ENCODE measurements at regions not wholly inside any gene's neighbourhood (a gene's known extent, or its start where the extent isn't known, plus 50 kb on each side); places are given as distances from the start of the nearest gene placed in this dataset.

DNA sequence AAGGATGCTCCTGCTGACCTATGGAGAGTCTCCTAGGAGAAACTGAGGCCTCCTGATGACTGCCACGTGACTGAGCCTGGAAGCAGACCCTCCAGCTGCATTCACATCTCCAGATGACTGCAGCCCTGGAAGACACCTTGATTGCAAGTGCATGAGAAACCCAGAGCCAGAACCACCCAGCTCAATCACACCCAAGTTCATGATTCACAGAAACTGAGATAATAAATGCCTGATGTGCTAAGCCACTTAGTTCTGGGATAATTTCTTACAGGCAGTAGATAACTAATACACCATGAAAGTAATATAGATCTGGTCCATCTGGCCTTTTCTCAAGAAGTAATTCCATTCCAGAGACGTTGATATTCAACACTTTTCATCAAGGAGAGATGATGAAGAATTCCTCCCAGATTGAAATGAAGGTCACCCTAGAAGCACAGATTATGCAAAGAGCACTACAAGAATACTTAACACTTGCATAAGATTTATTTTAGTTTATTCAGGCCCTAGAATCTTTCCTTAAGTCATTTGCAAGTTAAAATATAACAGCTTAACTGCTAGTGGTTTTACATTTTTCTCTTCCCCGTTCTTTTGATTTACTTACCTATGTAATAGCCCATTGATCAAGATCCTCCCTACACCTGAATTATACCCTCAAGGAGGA is 208.2 kb upstream of the INHBA start:
- no peak for DNase-seq (ENCODE audit: low spot score)

DNA sequence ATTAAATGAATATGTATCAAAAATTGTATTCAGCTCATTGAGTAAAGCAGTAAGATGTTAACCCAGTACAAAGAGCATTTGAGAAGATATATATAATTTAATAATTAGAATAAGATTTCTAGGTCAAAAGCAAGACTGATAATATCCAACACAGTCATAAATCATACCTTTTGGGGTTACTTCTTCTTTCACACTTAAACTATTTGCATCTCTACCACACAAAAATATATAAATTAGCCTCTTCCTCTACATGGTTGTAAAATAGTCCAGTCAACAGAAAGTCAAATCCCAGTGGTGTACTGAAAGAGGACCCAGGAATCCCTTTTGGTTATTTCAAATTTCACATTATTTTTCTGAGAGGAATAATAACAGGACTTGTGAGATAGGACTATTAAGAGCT is 204.6 kb upstream of the INHBA start:
- DNase-seq (ENCODE audit: low spot score): no peak

DNA sequence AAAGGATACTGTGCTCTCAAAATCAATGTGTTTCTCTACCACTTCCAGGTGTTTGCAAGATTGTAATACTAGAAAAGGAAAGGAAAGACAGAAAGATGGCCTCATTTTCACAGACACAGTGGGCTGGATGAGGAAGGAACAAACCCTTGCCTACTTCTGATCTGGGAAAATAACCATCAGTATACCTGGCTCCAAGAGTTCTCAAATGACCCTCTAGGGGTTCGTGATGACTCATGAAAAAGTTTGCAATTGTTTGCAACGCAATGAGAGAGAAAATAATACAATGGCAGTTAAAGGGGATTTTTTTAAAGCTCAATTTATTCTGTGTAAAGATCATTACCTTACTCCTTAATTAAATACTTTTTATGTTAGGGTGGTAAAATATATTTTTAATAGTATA is 197.6 kb upstream of the INHBA start:
- DNase-seq (ENCODE audit: low spot score): no peak

DNA sequence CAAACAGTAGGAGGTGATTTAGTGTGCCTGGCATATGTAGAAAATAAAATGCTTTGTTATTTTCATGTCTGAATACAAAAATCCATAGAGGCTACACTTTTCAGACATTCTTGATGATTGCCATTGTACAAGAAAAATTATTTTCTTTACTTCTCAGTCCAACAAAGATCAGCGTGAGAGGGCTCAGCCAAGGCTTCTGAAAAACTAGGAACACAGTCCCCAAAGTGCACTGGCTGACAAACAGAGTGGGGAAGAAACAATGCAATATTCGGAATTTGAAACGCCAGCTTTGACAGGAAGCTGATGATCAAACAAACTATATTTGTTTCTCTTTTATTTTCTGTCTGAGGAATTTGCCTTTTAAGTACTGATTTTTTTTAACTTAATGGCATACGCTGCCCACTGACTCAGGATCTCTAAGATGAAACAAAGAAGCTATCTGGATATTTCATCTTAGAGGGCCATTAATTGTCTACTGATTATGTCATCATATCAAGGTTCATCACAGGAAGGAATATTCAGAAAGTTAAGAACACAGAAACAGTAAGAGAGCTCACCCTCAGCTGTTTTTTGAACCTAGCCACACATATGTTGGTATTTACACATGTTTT is 197.0 kb upstream of the INHBA start:
- no peak for DNase-seq (ENCODE audit: low spot score)

DNA sequence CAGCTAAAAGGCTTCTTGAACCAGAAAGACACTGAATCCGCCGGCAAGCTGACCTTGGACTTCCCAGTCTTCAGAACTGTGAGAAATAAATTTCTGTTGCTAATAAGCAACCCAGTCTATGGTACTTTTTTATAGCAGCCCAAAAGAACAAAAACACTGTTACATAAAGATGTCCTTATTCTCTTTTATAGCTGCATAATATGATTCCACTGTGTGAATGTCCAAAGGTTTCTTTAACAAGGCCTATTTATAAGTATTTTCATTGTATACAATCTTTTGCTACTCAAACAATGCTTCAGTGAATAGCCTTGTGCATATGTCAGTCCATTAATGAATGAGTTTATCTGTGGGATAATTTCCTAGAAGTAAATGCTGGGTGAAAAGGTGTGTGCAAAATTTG is 190.8 kb upstream of the INHBA start:
- no peak for DNase-seq (ENCODE audit: low spot score)

DNA sequence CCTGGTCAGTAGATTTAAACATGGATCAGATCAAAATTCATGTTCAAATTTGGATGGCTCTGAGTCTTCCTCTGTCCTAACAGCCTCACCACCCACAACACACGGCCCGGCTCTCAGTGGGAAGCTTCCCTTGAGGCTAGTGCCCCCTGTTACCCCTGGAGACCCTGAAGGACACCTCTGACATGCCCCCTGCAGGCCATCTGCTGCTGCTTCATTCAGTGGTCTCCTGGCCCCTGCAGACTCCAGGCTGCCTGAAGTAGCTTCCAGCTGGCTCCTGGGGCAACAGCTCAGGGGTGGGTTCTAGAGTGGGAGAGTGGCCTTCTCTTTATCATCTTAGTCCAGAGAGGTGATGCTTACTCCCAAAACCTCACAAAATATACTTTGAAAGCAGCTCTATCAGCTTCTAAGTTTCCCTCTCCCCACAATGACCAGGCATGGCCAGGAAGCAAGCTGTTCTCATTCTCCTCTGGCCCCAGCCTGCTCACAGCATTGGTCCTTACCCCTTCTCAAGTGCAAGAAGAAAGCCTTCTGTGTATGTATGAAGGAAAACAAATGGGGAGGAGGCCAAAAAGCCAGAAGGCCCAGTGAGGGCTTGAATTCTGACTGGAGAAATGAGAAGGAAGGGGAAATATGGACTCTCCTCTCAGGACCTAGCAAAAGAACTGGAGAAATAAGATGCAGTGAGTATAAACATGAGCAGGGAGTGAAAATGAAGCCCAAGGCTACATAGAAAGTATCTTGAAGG is 189.6 kb upstream of the INHBA start:
- peak; percentile 42 for DNase-seq (ENCODE audit: low spot score)

DNA sequence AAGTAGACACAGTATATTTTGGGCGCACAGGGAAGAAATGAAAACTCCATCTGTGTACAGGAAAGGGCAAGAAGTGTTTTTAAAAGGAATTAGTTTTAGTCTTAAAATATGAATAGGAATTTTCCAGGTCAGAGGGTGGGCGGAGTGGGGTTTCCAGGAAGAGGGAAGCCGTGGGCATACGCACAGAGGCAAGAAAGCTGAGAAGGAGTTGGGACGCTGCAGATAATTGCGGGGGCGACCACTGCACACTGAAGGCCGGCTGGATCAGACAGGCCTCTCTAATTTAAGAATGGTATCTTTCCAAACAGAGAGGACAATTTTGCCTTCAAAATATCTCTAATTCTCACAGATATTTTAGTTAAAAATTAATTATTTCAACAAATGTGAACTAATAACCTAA is 189.1 kb upstream of the INHBA start:
- DNase-seq (ENCODE audit: low spot score): no peak

DNA sequence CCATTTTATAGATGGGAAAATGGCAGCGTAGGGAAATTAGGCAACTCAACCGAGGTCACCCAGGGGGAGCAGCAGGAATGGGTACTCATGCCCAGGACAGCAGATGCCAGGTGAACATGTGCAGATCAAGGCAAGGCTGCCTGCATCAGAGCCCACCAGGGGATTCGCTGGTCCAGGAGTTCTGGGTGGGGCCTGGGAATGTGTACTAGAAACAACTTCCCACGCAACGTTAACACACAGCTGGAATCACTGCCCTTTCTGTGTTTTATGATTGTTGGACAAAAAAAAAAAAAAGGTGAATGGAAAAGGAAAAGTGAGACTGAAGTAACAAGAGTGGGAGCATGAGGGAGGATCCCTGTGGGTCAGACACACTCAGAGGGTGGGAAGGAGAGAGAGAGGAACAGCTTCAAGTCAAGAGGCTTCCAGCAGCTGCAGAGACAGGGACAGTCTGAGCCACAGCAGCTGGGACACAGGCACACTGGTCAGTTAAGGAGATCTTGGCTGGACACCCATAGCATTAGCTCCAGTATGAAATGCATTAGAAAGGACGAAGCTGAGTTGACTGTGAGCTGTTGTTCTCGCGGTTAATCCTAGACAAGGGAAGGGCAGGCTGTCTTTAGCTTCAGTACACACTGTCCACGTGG is 187.9 kb upstream of the INHBA start:
- DNase-seq (ENCODE audit: low spot score): no peak

DNA sequence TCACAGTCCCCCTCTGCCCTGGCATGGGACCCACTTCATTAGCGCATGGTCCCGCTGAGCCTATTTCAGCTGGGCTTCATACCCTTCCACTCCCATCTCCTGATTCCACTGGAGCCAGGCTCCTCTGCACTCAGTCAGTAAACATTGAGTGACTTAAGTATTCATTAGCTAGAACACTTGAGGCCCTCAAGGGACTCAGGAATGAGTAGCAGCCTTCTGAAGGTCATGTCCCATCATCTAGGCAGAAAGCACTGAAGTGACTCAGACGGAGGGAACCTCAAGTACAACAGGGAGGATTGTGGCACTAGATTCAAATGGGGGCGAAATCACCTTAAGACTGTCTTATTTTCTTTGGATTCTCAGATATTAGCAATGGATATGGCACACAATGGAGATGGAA is 186.6 kb upstream of the INHBA start:
- DNase-seq (ENCODE audit: low spot score): no peak

DNA sequence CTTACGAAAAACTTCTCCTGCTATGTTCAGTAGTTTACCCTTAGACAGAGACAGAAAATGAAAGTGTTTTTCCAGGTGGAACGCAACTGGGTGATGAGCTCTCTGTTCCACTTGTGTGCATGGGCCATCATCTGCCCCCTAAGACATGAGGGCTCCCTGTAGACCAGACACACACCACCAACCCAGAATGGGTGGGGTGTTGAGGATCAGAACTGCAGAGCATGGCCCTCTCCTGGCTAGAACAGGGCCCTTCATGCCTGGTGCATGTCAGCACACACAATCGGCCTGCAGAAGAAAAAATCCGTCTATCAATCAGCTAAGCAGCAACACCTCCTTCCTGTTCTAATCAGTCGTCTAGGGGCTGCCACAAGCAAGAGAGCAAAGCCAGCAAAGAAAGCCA is 186.2 kb upstream of the INHBA start:
- no peak for DNase-seq (ENCODE audit: low spot score)

DNA sequence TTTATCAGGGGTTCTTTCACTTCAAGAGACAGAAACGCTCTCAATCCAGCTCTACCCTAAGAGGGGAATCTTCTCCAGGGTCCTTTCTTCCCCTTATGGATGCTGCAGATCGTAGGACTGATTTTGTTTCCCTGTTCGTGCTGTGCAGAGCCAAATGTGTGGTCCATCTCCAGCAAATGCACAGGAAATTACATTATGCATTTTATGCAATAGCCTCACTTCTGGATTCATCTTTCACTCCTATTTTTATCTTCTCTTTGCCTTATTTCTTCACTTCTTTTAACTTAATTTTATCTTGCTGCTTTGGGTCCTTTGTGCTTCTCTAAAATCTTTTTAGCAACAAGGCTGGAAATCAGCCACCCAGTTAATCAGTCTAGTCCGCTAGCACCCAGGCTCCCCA is 184.5 kb upstream of the INHBA start:
- peak; percentile 50 for DNase-seq (ENCODE audit: low spot score)

DNA sequence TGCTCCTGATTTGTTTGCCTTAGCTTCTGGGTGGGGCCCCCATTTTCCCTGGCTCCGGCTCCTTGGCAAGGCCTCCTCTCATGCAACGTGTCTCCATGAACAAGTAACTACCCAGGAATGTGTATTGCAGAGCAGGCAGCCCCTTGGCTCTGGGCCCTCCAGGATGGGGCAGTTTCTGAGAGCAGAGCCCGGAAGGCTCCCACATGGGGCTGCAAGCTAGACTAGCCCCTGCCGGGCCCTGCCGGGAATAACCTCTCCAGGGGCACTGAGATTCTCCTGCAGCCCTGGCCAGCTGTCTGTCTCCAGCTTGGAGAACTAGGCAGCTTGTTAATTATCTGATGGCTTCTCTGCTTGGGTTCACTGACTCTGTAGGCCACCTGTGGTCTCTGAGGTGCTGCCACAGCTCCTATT is 184.0 kb upstream of the INHBA start:
- DNase-seq (ENCODE audit: low spot score): peak; percentile 69

DNA sequence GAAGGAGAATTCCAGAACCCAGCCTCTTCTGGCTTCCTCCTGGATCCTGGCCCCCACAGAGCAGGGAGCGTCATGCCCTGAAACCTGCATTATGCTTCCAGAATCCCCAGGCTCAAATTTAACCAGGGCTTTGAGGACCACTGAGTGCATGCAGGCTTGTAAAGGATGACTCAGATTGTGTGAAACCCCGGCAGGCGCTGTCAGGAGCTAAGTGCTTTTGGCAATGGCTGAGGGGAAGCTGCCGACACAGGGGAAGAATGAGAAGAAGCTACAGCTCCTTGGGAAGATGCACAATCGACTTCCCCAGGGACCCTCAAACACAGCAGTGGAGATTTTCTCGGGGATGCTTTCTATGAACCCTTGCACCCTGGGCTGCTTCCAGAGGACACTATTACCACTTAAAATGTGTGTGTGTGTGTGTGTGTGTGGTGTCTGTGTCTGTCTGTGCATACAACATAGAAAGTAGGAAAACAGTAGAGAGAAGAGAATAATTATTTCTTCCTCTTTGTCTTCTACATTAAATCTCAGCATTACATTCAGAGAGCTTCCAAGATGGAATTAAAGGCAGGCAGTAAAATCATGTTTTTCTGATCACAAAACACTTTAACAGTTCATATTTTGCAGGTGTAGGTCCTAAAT is 183.5 kb upstream of the INHBA start:
- no peak for DNase-seq (ENCODE audit: low spot score)

DNA sequence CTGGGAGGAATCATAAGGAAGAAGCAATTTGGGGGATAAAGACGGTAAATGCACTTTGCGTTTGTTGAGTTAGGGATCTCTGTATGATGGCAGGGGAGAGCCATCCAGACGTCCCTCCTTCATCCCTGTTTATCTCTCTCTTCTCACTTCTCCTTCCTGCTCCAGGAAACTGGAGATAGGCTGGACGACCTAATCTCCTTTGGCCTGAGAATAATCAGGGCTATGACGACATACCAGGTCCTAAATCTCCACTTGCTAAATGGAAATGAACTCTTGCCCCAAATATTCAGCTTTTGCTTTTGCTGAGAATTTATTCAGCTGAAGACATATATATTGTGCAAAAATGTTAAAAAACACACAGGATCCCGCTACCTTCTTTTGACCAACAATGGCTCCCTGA is 182.9 kb upstream of the INHBA start:
- no peak for DNase-seq (ENCODE audit: low spot score)

DNA sequence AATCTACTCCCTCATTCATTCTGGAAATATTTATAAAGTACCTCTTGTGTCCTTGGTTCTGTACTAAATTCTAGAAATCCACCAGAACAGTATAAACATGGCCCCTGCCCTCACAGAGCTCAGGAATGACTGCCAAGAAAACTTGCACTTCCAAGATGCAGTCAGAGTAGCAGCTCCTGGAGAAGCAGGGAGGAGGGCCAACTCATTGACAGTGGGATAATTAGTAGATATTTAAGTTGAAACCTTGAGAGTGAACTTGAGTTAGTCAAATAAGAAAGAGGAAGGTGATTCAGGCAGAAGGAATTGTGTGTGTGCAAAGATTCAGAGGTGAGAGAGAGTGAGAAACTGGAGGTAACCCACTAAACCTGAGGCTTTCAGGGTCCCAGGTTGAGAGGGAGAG is 182.2 kb upstream of the INHBA start:
- no peak for DNase-seq (ENCODE audit: low spot score)

DNA sequence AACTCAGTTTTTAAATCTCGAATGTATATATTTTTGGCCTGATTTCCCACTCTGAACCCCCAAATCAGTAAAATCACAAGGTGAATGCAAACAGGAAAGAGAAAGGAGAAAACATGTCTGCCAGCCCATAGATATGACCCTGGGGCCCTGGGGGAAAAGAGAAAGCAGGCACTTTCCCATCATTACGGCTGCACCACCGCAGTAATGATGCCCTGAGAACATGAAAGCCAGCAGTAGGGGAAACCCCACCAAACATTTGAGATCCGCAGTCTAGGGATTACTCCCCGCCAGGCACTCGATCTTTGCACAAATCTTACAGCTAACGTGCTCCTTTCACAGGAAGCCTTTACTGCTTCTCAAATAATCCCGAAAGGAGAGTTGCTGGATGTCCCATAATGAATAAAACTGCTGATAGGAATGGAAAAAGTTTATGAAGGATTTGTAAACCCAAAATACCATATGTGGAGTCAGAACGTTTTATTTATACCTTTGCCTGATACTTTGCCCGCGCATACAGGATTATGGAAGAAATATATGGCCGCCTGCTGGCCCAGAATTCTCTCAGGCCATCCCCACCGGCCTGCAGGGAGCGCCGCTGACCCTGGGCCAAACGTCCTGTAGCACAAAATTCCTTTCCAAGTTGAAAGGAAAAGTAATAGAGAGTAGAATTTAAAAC is 180.0 kb upstream of the INHBA start:
- DNase-seq (ENCODE audit: low spot score): no peak

DNA sequence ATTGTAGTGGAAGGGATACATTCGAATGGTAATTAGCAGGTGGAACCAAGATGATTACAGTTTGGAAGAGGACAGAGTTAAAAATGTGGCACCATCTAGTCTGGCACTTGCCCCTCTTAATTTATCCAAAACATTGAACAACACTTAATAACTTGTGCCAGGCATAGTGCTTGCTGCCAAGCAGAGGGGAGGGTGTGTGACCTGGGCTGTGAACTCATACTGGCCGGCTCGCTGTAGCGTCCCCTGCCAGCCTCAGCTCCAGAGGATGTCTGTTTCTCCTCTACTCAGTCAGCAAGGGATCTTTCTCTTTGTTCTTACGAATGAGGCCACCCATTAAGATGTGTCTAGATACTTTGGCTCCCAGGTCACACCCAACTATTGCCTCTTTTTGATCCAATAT is 179.4 kb upstream of the INHBA start:
- no peak for DNase-seq (ENCODE audit: low spot score)

DNA sequence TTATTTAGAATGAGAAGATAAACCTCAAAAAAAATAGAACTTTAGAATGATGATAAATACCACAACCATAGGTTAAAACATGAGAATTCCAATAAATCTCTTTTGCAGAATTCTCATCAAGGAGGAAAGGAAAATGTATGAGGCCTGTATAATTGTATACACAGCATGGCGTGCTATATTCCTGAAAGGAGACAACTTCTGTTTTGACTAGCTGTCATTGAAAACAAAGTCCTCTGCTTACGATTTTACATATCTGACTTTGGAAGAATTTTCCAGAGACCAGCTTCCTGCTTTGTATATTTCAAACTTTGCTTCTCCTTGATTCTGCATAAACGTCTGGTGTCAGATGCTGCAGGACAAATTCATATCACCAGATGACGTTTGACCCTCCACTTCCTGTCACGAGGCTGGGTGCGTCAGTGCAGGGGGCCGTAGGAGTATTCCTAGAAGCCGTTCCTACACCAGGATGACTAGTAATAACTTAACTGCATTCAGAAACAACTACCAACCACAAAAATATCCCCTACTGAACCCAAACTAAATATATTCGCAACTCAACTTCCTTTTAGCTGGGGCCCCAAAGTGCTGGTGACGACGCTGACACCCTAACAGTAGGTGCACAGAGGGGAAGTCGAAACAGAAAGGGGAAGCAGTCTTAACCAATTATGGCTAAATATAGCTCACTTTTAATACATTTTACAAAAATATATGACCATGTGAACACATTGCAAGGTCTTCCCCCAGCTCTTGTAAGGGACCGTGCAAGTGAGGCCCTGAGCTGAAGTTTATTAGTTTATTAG is 178.6 kb upstream of the INHBA start:
- DNase-seq (ENCODE audit: low spot score): no peak

DNA sequence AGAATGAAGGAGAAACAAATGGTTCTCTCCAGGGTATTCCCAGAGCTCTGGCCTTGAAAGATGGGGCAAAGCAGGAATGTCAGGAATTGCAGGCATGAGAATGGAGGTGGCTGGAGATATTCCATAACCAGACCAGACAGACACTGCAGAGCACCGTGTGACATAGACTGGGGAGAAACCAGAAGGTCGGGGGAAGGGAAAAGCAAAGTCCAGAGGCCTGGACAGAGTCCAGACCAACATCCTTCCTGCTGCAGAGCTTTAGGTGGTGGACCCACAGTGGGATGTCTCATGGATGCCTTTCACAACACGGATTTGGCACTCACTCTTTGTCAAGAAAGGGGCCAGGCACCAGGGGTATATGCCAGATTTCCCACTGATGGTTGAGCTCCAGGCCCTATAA is 177.2 kb upstream of the INHBA start:
- DNase-seq (ENCODE audit: low spot score): no peak

DNA sequence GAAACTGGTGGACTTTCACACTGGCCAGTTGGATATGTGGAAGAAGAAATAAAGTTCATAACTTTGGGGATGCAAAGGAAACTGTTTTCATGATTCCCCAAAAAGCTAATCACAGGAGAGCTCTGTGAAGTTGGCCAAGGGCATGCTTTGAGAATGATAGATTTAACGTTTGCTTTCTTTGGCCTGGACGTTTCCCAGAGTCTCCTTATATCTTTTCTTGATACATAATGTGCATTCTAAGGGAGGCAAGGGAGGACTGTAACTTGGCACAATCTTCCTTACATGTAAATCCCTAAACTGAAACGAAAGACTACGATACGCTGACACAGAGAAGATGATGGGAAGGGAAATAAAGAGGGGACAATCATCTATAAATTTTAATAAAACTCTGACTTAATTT is 176.5 kb upstream of the INHBA start:
- no peak for DNase-seq (ENCODE audit: low spot score)
